ENCODE measurements at regions not wholly inside any gene's neighbourhood (a gene's known extent, or its start where the extent isn't known, plus 50 kb on each side); places are given as distances from the start of the nearest gene placed in this dataset.

GRCh38 chr11:71188886-71189767 is 63.2 kb downstream of the SHANK2 start:
- peaks cover 20% of the 10 kb centered on the region for H3K27me3 Mint-ChIP-seq
- ATAC-seq (ENCODE audit: low read depth) = no peak

GRCh38 chr11:71188073-71188472 is 64.3 kb downstream of the SHANK2 start:
- no peak for ATAC-seq (ENCODE audit: low read depth)
- no peak for DNase-seq (ENCODE audit: low spot score in 2 of 2)
- Mint-ChIP-seq H3K4me3 (no peak overlapping the region), H3K36me3 (no peaks in the 10 kb centered on the region), H3K27me3 (peaks cover 18% of the 10 kb centered on the region), H3K9me3 (no peaks in the 10 kb centered on the region), H3K4me1 (no peaks in the 10 kb centered on the region), H3K27ac (no peak overlapping the region)

More at GRCh38 chr11:71188886-71189767, 63.2 kb downstream of the SHANK2 start:
- no peak overlapping the region for H3K27ac Mint-ChIP-seq
- no peaks in the 10 kb centered on the region for H3K4me1 Mint-ChIP-seq
- no peak overlapping the region for H3K4me3 Mint-ChIP-seq
- H3K36me3 Mint-ChIP-seq = no peaks in the 10 kb centered on the region
- H3K9me3 Mint-ChIP-seq = no peaks in the 10 kb centered on the region
- DNase-seq (ENCODE audit: low spot score in 2 of 2) = no peak

- Mint-ChIP-seq H3K4me1 (no peaks in the 10 kb centered on the region), H3K36me3 (no peaks in the 10 kb centered on the region), H3K27ac (no peak overlapping the region), H3K4me3 (no peak overlapping the region), H3K27me3 (peaks cover 15% of the 10 kb centered on the region), H3K9me3 (no peaks in the 10 kb centered on the region)
- DNase-seq (ENCODE audit: low spot score in 2 of 2) (no peak), ATAC-seq (ENCODE audit: low read depth) (no peak)
These were observed 65.6 kb downstream of the SHANK2 start for GRCh38 chr11:71186806-71187205.

GRCh38 chr11:71185411-71185810 is 67.0 kb downstream of the SHANK2 start:
- peaks cover 10% of the 10 kb centered on the region for H3K27me3 Mint-ChIP-seq
- H3K9me3 Mint-ChIP-seq = no peaks in the 10 kb centered on the region
- no peak overlapping the region for H3K27ac Mint-ChIP-seq
- ATAC-seq (ENCODE audit: low read depth) = no peak
- no peaks in the 10 kb centered on the region for H3K4me1 Mint-ChIP-seq
- H3K36me3 Mint-ChIP-seq = no peaks in the 10 kb centered on the region
- no peak for DNase-seq (ENCODE audit: low spot score in 2 of 2)
- no peak overlapping the region for H3K4me3 Mint-ChIP-seq

- Mint-ChIP-seq H3K27ac (no peak overlapping the region), H3K4me1 (no peaks in the 10 kb centered on the region), H3K4me3 (no peak overlapping the region), H3K27me3 (peaks cover 7% of the 10 kb centered on the region), H3K36me3 (no peaks in the 10 kb centered on the region), H3K9me3 (no peaks in the 10 kb centered on the region)
- ATAC-seq (ENCODE audit: low read depth) = no peak
- DNase-seq (ENCODE audit: low spot score in 2 of 2) = no peak
These were observed 67.8 kb downstream of the SHANK2 start for GRCh38 chr11:71184421-71185210.

- no peaks in the 10 kb centered on the region for H3K9me3 Mint-ChIP-seq
- H3K27me3 Mint-ChIP-seq = peaks cover 7% of the 10 kb centered on the region
- H3K4me1 Mint-ChIP-seq = no peaks in the 10 kb centered on the region
- no peak overlapping the region for H3K4me3 Mint-ChIP-seq
- no peaks in the 10 kb centered on the region for H3K36me3 Mint-ChIP-seq
- DNase-seq (ENCODE audit: low spot score in 2 of 2) = no peak
- ATAC-seq (ENCODE audit: low read depth) = no peak
- H3K27ac Mint-ChIP-seq = no peak overlapping the region
These were observed 68.5 kb downstream of the SHANK2 start for GRCh38 chr11:71183878-71184277.

- H3K4me3 Mint-ChIP-seq = no peak overlapping the region
- no peak overlapping the region for H3K27ac Mint-ChIP-seq
- no peaks in the 10 kb centered on the region for H3K4me1 Mint-ChIP-seq
- no peaks in the 10 kb centered on the region for H3K36me3 Mint-ChIP-seq
- DNase-seq (ENCODE audit: low spot score in 2 of 2) = no peak
- no peak for ATAC-seq (ENCODE audit: low read depth)
- H3K27me3 Mint-ChIP-seq = peaks cover 5% of the 10 kb centered on the region
- H3K9me3 Mint-ChIP-seq = no peaks in the 10 kb centered on the region
These were observed 69.3 kb downstream of the SHANK2 start for GRCh38 chr11:71182791-71183677.

- Mint-ChIP-seq H3K27ac (no peak overlapping the region), H3K4me1 (no peaks in the 10 kb centered on the region), H3K9me3 (peaks cover under 1% of the 10 kb centered on the region), H3K36me3 (no peaks in the 10 kb centered on the region), H3K4me3 (no peak overlapping the region), H3K27me3 (peaks cover 2% of the 10 kb centered on the region)
- ATAC-seq (ENCODE audit: low read depth) (no peak), DNase-seq (ENCODE audit: low spot score in 2 of 2) (no peak)
These were observed 70.8 kb downstream of the SHANK2 start for GRCh38 chr11:71181566-71181965.

GRCh38 chr11:71180694-71181470 is 71.5 kb downstream of the SHANK2 start:
- Mint-ChIP-seq H3K4me3 (no peak overlapping the region), H3K27ac (no peak overlapping the region), H3K9me3 (peaks cover 2% of the 10 kb centered on the region), H3K36me3 (no peaks in the 10 kb centered on the region), H3K27me3 (peaks cover 2% of the 10 kb centered on the region), H3K4me1 (no peaks in the 10 kb centered on the region)
- DNase-seq (ENCODE audit: low spot score in 2 of 2) (no peak), ATAC-seq (ENCODE audit: low read depth) (no peak)

- no peak overlapping the region for H3K4me3 Mint-ChIP-seq
- peaks cover 3% of the 10 kb centered on the region for H3K36me3 Mint-ChIP-seq
- no peaks in the 10 kb centered on the region for H3K4me1 Mint-ChIP-seq
- H3K9me3 Mint-ChIP-seq = peaks cover 5% of the 10 kb centered on the region
- DNase-seq (ENCODE audit: low spot score in 2 of 2) = no peak
- no peak for ATAC-seq (ENCODE audit: low read depth)
- H3K27me3 Mint-ChIP-seq = peaks cover 6% of the 10 kb centered on the region
- no peak overlapping the region for H3K27ac Mint-ChIP-seq
These were observed 72.3 kb downstream of the SHANK2 start for GRCh38 chr11:71179877-71180605.

GRCh38 chr11:71178076-71178475 is 74.3 kb downstream of the SHANK2 start:
- Mint-ChIP-seq H3K9me3 (peaks cover 5% of the 10 kb centered on the region), H3K27me3 (peaks cover 10% of the 10 kb centered on the region), H3K4me1 (no peaks in the 10 kb centered on the region), H3K4me3 (no peak overlapping the region), H3K27ac (no peak overlapping the region), H3K36me3 (peaks cover 4% of the 10 kb centered on the region)
- DNase-seq (ENCODE audit: low spot score in 2 of 2) = no peak
- ATAC-seq (ENCODE audit: low read depth) = no peak

- peaks cover 10% of the 10 kb centered on the region for H3K27me3 Mint-ChIP-seq
- no peak overlapping the region for H3K4me3 Mint-ChIP-seq
- peaks cover 4% of the 10 kb centered on the region for H3K36me3 Mint-ChIP-seq
- peaks cover 5% of the 10 kb centered on the region for H3K9me3 Mint-ChIP-seq
- ATAC-seq (ENCODE audit: low read depth) = no peak
- H3K27ac Mint-ChIP-seq = no peak overlapping the region
- DNase-seq (ENCODE audit: low spot score in 2 of 2) = no peak
- no peaks in the 10 kb centered on the region for H3K4me1 Mint-ChIP-seq
These were observed 75.6 kb downstream of the SHANK2 start for GRCh38 chr11:71176812-71177211.

- Mint-ChIP-seq H3K9me3 (peaks cover 5% of the 10 kb centered on the region), H3K27me3 (peaks cover 10% of the 10 kb centered on the region), H3K4me3 (no peak overlapping the region), H3K4me1 (no peaks in the 10 kb centered on the region), H3K36me3 (peaks cover 4% of the 10 kb centered on the region), H3K27ac (no peak overlapping the region)
- no peak for ATAC-seq (ENCODE audit: low read depth)
- no peak for DNase-seq (ENCODE audit: low spot score in 2 of 2)
These were observed 78.7 kb downstream of the SHANK2 start for GRCh38 chr11:71173709-71174108.

All from memory B cell (primary cell).